Lower lobe of right lung (tissue), 2 donors: ENCODE measurements at regions not wholly inside any gene's neighbourhood (a gene's known extent, or its start where the extent isn't known, plus 50 kb on each side); places are given as distances from the start of the nearest gene placed in this dataset.
A peak's percentile ranks its signal among the peaks of the same experiment; 100 is the strongest.

Experiments used
- ATAC-seq, 2 donors: fragments of 200-7000 bp; cut with Tn5 transposase; one replicate each; pipeline ENCODE4 v1.9.1; 2020 to 2022; ENCODE audit warnings: mild to moderate bottlenecking in 2 of 2, moderate library complexity in 2 of 2
- DNase-seq: peaks from one replicate; pipeline ENCODE4 v3.0.0-alpha.2; 2020
- H3K27ac ChIP-seq: fragments of 200-600 bp; one replicate; pipeline ENCODE4 v1.8.0; 2022
- H3K27me3 ChIP-seq: fragments of 200-600 bp; one replicate; pipeline ENCODE4 v1.8.0; 2022; ENCODE audit warnings: low read depth
- H3K36me3 ChIP-seq: fragments of 200-600 bp; one replicate; pipeline ENCODE4 v1.8.0; 2022; ENCODE audit warnings: mild to moderate bottlenecking
- H3K4me1 ChIP-seq: fragments of 200-600 bp; one replicate; pipeline ENCODE4 v1.8.0; 2022
- H3K4me3 ChIP-seq: fragments of 200-600 bp; one replicate; pipeline ENCODE4 v1.8.0; 2022; ENCODE audit warnings: mild to moderate bottlenecking
- H3K9me3 ChIP-seq: fragments of 200-600 bp; one replicate; pipeline ENCODE4 v1.8.0; 2022
- CTCF ChIP-seq: fragments of 200-600 bp; IDR thresholded peaks from one replicate; pipeline ENCODE4 v1.8.0; 2022; ENCODE audit warnings: antibody characterized with exemption, mild to moderate bottlenecking
- intact Hi-C: fragments of 100-400 bp; cut with DNase I; formaldehyde crosslinking; loops from one replicate; pipeline ENCODE4 v1.11.0; 2022
- donor health status: DM: no; HTN: yes; CAD: no; lungs with severe emphysema.

- no peak for ATAC-seq
- DNase-seq = no peak
- Histone ChIP-seq H3K4me3 (no peak overlapping the region), H3K27ac (no peak overlapping the region), H3K36me3 (no peaks in the 10 kb centered on the region), H3K4me1 (no peaks in the 10 kb centered on the region), H3K27me3 (no peaks in the 10 kb centered on the region), H3K9me3 (no peaks in the 10 kb centered on the region)
- intact Hi-C loops = no loop called here
- TF ChIP-seq CTCF = no peak
Observed at GRCh38 chr12:126198516-126198915, 1133.3 kb downstream of the AACS start.

- DNase-seq (no peak), ATAC-seq (peak in 1 of 2 donors; percentile 29)
- H3K36me3 ChIP-seq = no peaks in the 10 kb centered on the region
- H3K4me1 ChIP-seq = no peaks in the 10 kb centered on the region
- H3K27me3 ChIP-seq = no peaks in the 10 kb centered on the region
- no peak overlapping the region for H3K27ac ChIP-seq
- no peaks in the 10 kb centered on the region for H3K9me3 ChIP-seq
- no peak for TF ChIP-seq CTCF
- intact Hi-C loops = no loop called here
- no peak overlapping the region for H3K4me3 ChIP-seq
Observed at GRCh38 chr12:126198966-126199692, 1133.9 kb downstream of the AACS start.

DNA sequence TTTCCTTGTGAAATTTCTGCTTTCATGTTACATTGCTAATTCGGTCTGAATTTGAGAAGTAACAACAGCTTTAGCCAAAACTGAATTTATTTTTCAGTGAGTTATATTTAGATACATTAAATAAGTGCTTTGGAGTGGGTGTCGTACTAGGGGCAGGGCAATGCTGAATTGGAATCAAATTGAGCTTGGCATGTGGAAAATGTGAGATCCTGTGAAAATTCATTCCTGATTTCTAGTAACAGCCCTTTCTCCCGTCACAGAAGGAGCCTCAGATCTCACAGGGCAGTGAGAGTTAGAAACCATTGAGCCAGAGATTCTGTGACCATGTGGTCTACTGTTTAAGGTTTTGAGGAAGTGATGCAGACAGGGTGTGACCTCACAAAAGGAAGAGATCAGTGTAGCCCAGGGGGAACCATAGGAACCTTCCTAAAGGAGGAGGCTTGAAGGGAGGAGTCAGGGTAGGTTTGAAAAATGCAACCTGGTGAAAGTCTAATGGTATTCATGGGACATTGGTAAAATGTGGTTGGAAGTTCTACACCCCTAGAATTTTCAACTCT lies 1136.8 kb downstream of the AACS start:
- Histone ChIP-seq H3K36me3 (no peaks in the 10 kb centered on the region), H3K4me3 (no peak overlapping the region), H3K27me3 (no peaks in the 10 kb centered on the region), H3K27ac (no peak overlapping the region), H3K9me3 (no peaks in the 10 kb centered on the region), H3K4me1 (no peaks in the 10 kb centered on the region)
- DNase-seq = no peak
- no peak for TF ChIP-seq CTCF
- peak in 1 of 2 donors; percentile 36 for ATAC-seq
- intact Hi-C loops = no loop called here

- ATAC-seq (no peak), DNase-seq (no peak)
- TF ChIP-seq CTCF = no peak
- Histone ChIP-seq H3K27ac (no peak overlapping the region), H3K4me1 (no peaks in the 10 kb centered on the region), H3K9me3 (no peaks in the 10 kb centered on the region), H3K27me3 (no peaks in the 10 kb centered on the region), H3K4me3 (no peak overlapping the region), H3K36me3 (no peaks in the 10 kb centered on the region)
- intact Hi-C loops = no loop called here
Observed at GRCh38 chr12:126204326-126204725, 1139.1 kb downstream of the AACS start.

GRCh38 chr12:126210026-126210425 lies 1144.8 kb downstream of the AACS start:
- no peaks in the 10 kb centered on the region for H3K36me3 ChIP-seq
- no peak for TF ChIP-seq CTCF
- no peaks in the 10 kb centered on the region for H3K9me3 ChIP-seq
- no peaks in the 10 kb centered on the region for H3K4me1 ChIP-seq
- H3K27me3 ChIP-seq = no peaks in the 10 kb centered on the region
- no peak for DNase-seq
- no peak overlapping the region for H3K27ac ChIP-seq
- no peak for ATAC-seq
- H3K4me3 ChIP-seq = no peak overlapping the region
- intact Hi-C loops = no loop called here
